ENCODE measurements at regions not wholly inside any gene's neighbourhood (a gene's known extent, or its start where the extent isn't known, plus 50 kb on each side); places are given as distances from the start of the nearest gene placed in this dataset.

GRCh38 chr2:142682528-142682927 is 194.9 kb upstream of the KYNU start:
- no peak overlapping the region for H3K9ac ChIP-seq (ENCODE audit: extremely low read depth, insufficient read length, low read length)
- no peak overlapping the region for H3K56ac ChIP-seq (ENCODE audit: insufficient read length, low read depth, low read length)
- H3K4me2 ChIP-seq (ENCODE audit: insufficient read depth, insufficient read length, low read length) = no peak overlapping the region
- no peak overlapping the region for H4K8ac ChIP-seq (replicated peaks; ENCODE audit: insufficient read length, low read depth, low read length)
- no peak overlapping the region for H3K27ac ChIP-seq (ENCODE audit: insufficient read length, low read depth, low read length)
- no peak overlapping the region for H4K91ac ChIP-seq (ENCODE audit: insufficient read length, low read depth, low read length)
- no peak overlapping the region for H3K4ac ChIP-seq (ENCODE audit: low read depth, low read length)
- no peak overlapping the region for H2BK5ac ChIP-seq (ENCODE audit: insufficient read length, low read length)
- no peak overlapping the region for H3K14ac ChIP-seq (ENCODE audit: insufficient read depth, low read length)
- no peaks in the 10 kb centered on the region for H3K9me3 Mint-ChIP-seq
- no peak for DNase-seq
- no peaks in the 10 kb centered on the region for H3K79me1 ChIP-seq (ENCODE audit: insufficient read depth, low read depth, low read length, poor library complexity, severe bottlenecking)
- H3K4me3 Mint-ChIP-seq = no peak overlapping the region
- H3K27me3 Mint-ChIP-seq (ENCODE audit: low read depth) = no peaks in the 10 kb centered on the region
- no peak overlapping the region for H2BK120ac ChIP-seq (ENCODE audit: low read depth, low read length, poor library complexity, severe bottlenecking)
- H3K27ac Mint-ChIP-seq = no peak overlapping the region
- peak; percentile 24; the same call in 1 of the 3 replicates for TF ChIP-seq CTCF (conservative IDR thresholded peaks at IDR 0.05)
- H3K4me1 ChIP-seq (ENCODE audit: insufficient read depth, low read length) = no peaks in the 10 kb centered on the region
- H2BK15ac ChIP-seq (ENCODE audit: low read depth, low read length) = no peak overlapping the region
- H2AK5ac ChIP-seq (ENCODE audit: insufficient read length, low read length) = no peak overlapping the region
- H4K20me1 ChIP-seq (ENCODE audit: control insufficient read depth, insufficient read depth, insufficient read length) = no peaks in the 10 kb centered on the region
- H3K4me1 Mint-ChIP-seq = peaks cover 8 to 9% of the 10 kb centered on the region in 2 experiments; a peak in 2 of 4 replicates
- no peaks in the 10 kb centered on the region for H3K9me3 ChIP-seq (ENCODE audit: control insufficient read depth, low read depth, low read length)
- no CpG with 5 or more reads among the region's 2 CpGs for WGBS (ENCODE audit: extremely low coverage, insufficient read length, low lambda C conversion rate)
- no peaks in the 10 kb centered on the region for H3K79me2 ChIP-seq (ENCODE audit: insufficient read depth, low read length)
- H2AFZ ChIP-seq (ENCODE audit: low read length) = no peak overlapping the region
- no peak overlapping the region for H2BK20ac ChIP-seq (ENCODE audit: low read depth, low read length, poor library complexity, severe bottlenecking)
- no peak overlapping the region for H3T11ph ChIP-seq (ENCODE audit: low read length)
- H3K18ac ChIP-seq (ENCODE audit: insufficient read length, low read depth, low read length) = no peak overlapping the region
- H3K23me2 ChIP-seq (ENCODE audit: insufficient read length, low read depth, low read length, poor library complexity, severe bottlenecking) = no peaks in the 10 kb centered on the region
- no peak overlapping the region for H3K23ac ChIP-seq (ENCODE audit: insufficient read length, low read depth, low read length)
- no peak overlapping the region for H4K5ac ChIP-seq (ENCODE audit: insufficient read length, low read depth, low read length)
- H3K36me3 Mint-ChIP-seq (ENCODE audit: insufficient read depth in 1 of 3, low read depth in 3 of 3) = no peaks in the 10 kb centered on the region
- H3K27me3 ChIP-seq (ENCODE audit: insufficient read depth, low read length) = no peaks in the 10 kb centered on the region
- no peak overlapping the region for H2BK12ac ChIP-seq (ENCODE audit: insufficient read length, low read depth, low read length)

All from H9 (cell line).